ENCODE measurements at regions not wholly inside any gene's neighbourhood (a gene's known extent, or its start where the extent isn't known, plus 50 kb on each side); places are given as distances from the start of the nearest gene placed in this dataset.
A peak's percentile ranks its signal among the peaks of the same experiment; 100 is the strongest.

DNA sequence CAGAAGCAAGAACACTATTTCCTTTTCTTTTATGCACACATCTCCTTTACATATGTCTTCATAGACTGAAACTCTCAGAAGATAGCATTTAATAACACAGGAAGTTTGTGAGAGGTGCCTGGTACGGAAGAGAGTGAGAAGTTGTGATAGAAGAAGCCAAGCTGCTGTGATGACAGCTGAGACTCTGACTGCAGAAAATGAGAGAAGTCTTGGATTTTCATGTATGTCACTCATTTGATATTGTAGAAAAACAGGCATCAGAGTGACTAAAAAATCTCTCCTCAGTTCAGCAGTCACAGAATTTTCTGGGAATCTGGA lies 154.9 kb upstream of the BMP2 start (continued):
- TF ChIP-seq, protein P1, sequence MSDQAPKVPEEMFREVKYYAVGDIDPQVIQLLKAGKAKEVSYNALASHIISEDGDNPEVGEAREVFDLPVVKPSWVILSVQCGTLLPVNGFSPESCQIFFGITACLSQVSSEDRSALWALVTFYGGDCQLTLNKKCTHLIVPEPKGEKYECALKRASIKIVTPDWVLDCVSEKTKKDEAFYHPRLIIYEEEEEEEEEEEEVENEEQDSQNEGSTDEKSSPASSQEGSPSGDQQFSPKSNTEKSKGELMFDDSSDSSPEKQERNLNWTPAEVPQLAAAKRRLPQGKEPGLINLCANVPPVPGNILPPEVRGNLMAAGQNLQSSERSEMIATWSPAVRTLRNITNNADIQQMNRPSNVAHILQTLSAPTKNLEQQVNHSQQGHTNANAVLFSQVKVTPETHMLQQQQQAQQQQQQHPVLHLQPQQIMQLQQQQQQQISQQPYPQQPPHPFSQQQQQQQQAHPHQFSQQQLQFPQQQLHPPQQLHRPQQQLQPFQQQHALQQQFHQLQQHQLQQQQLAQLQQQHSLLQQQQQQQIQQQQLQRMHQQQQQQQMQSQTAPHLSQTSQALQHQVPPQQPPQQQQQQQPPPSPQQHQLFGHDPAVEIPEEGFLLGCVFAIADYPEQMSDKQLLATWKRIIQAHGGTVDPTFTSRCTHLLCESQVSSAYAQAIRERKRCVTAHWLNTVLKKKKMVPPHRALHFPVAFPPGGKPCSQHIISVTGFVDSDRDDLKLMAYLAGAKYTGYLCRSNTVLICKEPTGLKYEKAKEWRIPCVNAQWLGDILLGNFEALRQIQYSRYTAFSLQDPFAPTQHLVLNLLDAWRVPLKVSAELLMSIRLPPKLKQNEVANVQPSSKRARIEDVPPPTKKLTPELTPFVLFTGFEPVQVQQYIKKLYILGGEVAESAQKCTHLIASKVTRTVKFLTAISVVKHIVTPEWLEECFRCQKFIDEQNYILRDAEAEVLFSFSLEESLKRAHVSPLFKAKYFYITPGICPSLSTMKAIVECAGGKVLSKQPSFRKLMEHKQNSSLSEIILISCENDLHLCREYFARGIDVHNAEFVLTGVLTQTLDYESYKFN (CRISPR knock-in tag; conservative IDR thresholded peaks at IDR 0.05) = 0 out of 2 replicates have a peak, but pooled peaks have one; percentile 1
- TF ChIP-seq HDAC1 (CRISPR knock-in tag; IDR thresholded peaks at IDR 0.05) (0 out of 2 replicates have a peak, but pooled peaks have one; percentile 0), CEBPB (IDR thresholded peaks at IDR 0.05; ENCODE audit: borderline replicate concordance, low read depth, low read length) (no peak), MED13 (CRISPR knock-in tag; IDR thresholded peaks at IDR 0.05) (no peak), SIN3B (IDR thresholded peaks at IDR 0.05; ENCODE audit: low read length) (no peak), ZNF841 (CRISPR knock-in tag; IDR thresholded peaks at IDR 0.05; ENCODE audit: borderline replicate concordance) (no peak), ZNF331 (CRISPR knock-in tag; IDR thresholded peaks at IDR 0.05) (no peak)
- TF ChIP-seq, protein P2, sequence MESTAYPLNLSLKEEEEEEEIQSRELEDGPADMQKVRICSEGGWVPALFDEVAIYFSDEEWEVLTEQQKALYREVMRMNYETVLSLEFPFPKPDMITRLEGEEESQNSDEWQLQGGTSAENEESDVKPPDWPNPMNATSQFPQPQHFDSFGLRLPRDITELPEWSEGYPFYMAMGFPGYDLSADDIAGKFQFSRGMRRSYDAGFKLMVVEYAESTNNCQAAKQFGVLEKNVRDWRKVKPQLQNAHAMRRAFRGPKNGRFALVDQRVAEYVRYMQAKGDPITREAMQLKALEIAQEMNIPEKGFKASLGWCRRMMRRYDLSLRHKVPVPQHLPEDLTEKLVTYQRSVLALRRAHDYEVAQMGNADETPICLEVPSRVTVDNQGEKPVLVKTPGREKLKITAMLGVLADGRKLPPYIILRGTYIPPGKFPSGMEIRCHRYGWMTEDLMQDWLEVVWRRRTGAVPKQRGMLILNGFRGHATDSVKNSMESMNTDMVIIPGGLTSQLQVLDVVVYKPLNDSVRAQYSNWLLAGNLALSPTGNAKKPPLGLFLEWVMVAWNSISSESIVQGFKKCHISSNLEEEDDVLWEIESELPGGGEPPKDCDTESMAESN (CRISPR knock-in tag; conservative IDR thresholded peaks at IDR 0.05) = no peak
- TF ChIP-seq, protein P3, sequence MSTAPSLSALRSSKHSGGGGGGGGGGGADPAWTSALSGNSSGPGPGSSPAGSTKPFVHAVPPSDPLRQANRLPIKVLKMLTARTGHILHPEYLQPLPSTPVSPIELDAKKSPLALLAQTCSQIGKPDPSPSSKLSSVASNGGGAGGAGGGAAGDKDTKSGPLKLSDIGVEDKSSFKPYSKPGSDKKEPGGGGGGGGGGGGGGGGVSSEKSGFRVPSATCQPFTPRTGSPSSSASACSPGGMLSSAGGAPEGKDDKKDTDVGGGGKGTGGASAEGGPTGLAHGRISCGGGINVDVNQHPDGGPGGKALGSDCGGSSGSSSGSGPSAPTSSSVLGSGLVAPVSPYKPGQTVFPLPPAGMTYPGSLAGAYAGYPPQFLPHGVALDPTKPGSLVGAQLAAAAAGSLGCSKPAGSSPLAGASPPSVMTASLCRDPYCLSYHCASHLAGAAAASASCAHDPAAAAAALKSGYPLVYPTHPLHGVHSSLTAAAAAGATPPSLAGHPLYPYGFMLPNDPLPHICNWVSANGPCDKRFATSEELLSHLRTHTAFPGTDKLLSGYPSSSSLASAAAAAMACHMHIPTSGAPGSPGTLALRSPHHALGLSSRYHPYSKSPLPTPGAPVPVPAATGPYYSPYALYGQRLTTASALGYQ (CRISPR knock-in tag; IDR thresholded peaks at IDR 0.05) = no peak
- TF ChIP-seq, protein P4, sequence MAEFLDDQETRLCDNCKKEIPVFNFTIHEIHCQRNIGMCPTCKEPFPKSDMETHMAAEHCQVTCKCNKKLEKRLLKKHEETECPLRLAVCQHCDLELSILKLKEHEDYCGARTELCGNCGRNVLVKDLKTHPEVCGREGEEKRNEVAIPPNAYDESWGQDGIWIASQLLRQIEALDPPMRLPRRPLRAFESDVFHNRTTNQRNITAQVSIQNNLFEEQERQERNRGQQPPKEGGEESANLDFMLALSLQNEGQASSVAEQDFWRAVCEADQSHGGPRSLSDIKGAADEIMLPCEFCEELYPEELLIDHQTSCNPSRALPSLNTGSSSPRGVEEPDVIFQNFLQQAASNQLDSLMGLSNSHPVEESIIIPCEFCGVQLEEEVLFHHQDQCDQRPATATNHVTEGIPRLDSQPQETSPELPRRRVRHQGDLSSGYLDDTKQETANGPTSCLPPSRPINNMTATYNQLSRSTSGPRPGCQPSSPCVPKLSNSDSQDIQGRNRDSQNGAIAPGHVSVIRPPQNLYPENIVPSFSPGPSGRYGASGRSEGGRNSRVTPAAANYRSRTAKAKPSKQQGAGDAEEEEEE (CRISPR knock-in tag; IDR thresholded peaks at IDR 0.05; ENCODE audit: borderline replicate concordance) = no peak
- TF ChIP-seq, protein P5, sequence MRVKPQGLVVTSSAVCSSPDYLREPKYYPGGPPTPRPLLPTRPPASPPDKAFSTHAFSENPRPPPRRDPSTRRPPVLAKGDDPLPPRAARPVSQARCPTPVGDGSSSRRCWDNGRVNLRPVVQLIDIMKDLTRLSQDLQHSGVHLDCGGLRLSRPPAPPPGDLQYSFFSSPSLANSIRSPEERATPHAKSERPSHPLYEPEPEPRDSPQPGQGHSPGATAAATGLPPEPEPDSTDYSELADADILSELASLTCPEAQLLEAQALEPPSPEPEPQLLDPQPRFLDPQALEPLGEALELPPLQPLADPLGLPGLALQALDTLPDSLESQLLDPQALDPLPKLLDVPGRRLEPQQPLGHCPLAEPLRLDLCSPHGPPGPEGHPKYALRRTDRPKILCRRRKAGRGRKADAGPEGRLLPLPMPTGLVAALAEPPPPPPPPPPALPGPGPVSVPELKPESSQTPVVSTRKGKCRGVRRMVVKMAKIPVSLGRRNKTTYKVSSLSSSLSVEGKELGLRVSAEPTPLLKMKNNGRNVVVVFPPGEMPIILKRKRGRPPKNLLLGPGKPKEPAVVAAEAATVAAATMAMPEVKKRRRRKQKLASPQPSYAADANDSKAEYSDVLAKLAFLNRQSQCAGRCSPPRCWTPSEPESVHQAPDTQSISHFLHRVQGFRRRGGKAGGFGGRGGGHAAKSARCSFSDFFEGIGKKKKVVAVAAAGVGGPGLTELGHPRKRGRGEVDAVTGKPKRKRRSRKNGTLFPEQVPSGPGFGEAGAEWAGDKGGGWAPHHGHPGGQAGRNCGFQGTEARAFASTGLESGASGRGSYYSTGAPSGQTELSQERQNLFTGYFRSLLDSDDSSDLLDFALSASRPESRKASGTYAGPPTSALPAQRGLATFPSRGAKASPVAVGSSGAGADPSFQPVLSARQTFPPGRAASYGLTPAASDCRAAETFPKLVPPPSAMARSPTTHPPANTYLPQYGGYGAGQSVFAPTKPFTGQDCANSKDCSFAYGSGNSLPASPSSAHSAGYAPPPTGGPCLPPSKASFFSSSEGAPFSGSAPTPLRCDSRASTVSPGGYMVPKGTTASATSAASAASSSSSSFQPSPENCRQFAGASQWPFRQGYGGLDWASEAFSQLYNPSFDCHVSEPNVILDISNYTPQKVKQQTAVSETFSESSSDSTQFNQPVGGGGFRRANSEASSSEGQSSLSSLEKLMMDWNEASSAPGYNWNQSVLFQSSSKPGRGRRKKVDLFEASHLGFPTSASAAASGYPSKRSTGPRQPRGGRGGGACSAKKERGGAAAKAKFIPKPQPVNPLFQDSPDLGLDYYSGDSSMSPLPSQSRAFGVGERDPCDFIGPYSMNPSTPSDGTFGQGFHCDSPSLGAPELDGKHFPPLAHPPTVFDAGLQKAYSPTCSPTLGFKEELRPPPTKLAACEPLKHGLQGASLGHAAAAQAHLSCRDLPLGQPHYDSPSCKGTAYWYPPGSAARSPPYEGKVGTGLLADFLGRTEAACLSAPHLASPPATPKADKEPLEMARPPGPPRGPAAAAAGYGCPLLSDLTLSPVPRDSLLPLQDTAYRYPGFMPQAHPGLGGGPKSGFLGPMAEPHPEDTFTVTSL (CRISPR knock-in tag; IDR thresholded peaks at IDR 0.05; ENCODE audit: borderline replicate concordance) = 0 out of 2 replicates have a peak, but pooled peaks have one; percentile 6
- TF ChIP-seq, protein P6, sequence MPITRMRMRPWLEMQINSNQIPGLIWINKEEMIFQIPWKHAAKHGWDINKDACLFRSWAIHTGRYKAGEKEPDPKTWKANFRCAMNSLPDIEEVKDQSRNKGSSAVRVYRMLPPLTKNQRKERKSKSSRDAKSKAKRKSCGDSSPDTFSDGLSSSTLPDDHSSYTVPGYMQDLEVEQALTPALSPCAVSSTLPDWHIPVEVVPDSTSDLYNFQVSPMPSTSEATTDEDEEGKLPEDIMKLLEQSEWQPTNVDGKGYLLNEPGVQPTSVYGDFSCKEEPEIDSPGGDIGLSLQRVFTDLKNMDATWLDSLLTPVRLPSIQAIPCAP (CRISPR knock-in tag; IDR thresholded peaks at IDR 0.05; ENCODE audit: low read depth) = no peak
- TF ChIP-seq, protein P7, sequence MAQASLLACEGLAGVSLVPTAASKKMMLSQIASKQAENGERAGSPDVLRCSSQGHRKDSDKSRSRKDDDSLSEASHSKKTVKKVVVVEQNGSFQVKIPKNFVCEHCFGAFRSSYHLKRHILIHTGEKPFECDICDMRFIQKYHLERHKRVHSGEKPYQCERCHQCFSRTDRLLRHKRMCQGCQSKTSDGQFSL (CRISPR knock-in tag; IDR thresholded peaks at IDR 0.05) = no peak
